Stimulated activated CD8-positive, alpha-beta memory T cell treated with anti-CD3 and anti-CD28 coated beads, Interleukin-7, amount 100 ng/mL, for 24 hours (primary cell): ENCODE measurements at regions not wholly inside any gene's neighbourhood (a gene's known extent, or its start where the extent isn't known, plus 50 kb on each side); places are given as distances from the start of the nearest gene placed in this dataset.

Experiments used
- DNase-seq: peaks from one replicate; pipeline ENCODE4 v3.0.0-alpha.2; 2020; ENCODE audit warnings: low read depth

- no peak for DNase-seq
Observed at GRCh38 chr12:132424811-132425210, 65.1 kb upstream of the FBRSL1 start.

- no peak for DNase-seq
Observed at GRCh38 chr12:132423820-132424645, 65.9 kb upstream of the FBRSL1 start.

DNA sequence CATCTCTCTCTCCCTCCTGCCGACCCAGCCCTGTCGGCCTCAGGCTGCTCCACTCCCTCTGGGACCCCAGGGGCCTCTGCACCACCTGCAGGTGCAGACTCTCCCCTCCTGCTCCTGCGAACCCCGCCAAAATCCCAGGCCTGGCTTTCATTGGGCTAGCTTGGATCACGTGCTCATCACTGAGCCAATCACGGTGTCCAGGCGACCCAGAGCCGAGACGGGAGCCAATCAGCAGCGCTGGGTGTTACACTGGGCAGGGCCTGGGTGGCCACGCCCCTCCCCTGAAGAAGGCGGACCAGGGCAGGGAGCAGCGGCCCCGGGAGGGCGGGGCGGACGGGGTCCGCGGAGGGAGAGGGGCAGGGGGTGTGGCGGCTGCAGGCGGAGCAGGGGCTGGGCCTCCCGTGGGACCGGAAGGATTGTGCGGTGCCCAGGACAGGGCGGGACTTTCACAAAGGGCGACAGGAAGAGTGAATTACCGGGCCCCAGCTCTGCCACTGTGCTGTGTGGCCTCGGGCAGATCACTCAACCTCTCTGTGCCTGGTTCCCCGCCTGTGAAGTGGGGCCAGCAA lies 66.6 kb upstream of the FBRSL1 start:
- no peak for DNase-seq

DNA sequence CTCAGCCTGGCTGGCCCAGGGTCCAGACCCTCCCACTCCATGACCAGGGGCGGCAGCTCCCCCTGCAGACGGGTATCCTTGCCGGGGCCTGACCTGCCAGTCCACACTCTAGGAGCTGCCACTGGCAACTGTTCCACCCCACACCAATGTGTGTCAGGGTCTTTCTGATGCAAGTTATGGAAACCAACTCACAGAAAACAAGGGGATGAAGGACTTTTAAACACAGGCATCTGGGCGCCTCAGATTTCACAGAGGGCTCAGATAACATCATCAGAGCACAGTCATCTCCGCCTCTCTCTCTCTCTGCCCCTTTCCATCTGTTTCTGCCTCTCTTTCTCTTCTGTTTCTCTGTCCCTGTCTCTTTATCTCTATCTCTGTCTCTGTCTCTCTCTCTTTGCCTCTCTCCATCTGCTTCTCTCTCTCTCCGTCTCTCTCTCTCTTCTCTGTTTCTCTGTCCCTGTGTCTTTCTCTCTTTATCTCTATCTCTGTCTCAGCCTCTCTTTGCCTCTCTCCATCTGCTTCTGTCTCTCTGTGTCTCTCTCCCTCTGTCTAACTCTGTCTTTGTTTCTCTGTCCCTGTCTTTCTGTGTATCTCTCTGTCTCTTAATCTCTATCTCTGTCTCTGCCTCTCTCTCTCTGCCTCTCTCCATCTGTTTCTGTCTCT lies 67.4 kb upstream of the FBRSL1 start:
- no peak for DNase-seq

- DNase-seq, result no peak
Observed at GRCh38 chr12:132422040-132422380, 67.9 kb upstream of the FBRSL1 start.

DNA sequence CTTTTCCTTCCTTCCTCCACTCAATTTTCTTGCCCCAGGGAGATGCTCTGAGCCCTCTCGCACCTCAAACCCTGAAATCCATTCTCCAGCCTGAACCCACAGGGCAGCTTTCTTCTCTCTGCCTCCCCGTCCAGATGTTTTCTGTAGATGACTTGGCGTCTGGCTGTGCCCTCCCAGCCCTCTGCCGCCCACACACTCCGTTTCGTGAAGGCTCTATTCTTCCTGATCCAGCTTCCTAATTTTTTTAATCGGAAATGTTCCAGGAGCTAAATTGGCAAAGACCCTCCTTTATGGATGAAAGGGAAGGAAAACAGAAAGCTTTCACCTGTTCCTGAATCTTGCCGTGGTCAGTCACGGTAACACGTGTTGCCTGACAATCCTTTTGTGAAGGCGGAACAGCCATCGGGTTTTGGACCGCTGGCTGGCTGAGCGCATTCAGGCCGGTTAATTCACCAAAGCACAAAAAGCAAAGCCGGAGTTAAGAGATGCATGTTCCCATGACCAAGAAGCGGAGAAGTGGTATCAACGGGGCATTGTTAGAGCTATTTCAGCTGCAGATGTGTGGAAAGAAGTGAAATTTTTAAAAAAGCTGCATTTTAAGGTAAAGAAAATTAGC lies 70.2 kb upstream of the FBRSL1 start:
- no peak for DNase-seq

DNA sequence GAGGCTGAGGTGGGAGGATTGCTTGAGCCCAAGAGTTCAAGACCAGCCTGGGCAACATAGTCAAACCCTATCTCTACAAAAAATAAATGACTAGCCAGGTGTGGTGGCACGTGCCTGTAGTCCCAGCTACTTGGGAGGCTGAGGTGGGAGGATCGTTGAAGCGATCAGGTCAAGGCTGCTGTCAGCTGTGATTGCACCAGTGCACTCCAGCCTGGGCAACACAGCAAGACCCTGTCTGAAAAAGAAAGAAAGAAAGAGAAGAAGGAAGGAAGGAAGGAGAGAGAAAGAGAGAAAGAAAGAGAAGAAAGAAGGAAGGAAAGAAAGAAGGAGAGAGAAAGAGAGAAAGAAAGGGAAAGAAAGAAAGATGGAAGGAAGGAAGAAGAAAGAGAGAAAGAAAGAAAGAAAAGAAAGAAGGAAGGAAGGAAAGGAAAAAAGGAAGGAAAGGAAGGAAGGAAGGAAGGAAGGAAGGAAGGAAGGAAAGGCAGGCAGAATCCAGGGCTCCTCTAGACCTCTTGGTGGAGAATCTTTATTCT lies 71.5 kb upstream of the FBRSL1 start:
- no peak for DNase-seq

GRCh38 chr12:132417741-132418140 lies 72.2 kb upstream of the FBRSL1 start:
- DNase-seq, result no peak

GRCh38 chr12:132416827-132417226 lies 73.1 kb upstream of the FBRSL1 start:
- DNase-seq, result no peak

GRCh38 chr12:132416121-132416673 lies 73.8 kb upstream of the FBRSL1 start:
- no peak for DNase-seq

GRCh38 chr12:132415327-132416120 lies 74.4 kb upstream of the FBRSL1 start:
- DNase-seq, result no peak

DNA sequence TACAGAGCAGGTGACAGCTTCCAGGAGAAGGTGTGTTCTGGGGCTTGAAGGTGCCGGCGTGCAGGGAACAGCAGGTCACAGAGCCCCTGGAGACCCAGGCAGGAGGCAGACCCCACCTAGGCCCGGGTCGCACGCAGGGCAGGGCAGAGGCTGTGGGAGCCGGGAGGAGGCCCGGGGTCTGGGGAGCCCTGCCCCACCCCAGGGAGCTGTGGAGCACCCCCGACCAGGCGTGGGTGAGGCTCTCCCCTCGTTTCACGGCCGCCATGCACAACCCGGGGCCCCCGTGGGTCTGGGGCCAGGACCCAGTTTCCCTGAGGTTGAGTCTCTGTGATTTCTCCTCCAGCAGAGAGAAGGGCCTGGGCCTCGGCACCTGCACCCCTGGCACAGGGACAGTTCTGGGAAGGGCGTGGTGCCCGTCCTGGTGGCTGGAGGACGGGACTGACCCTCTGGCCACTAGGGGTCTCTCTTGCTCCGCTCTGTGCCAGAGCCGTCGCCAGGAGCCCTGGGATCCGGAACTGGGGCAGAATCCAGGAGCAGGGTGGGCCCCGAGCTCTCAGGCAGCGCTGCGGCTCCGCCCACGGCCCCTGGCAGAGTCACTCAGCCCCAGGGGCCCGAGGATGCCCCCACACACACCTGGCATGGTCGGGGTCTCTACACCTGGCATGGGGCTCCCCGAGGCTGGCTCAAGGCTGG lies 75.2 kb upstream of the FBRSL1 start:
- peak; percentile 46 for DNase-seq

- no peak for DNase-seq
Observed at GRCh38 chr12:132413931-132414588, 75.9 kb upstream of the FBRSL1 start.

GRCh38 chr12:132411457-132411856 lies 78.5 kb upstream of the FBRSL1 start:
- DNase-seq, result no peak

DNA sequence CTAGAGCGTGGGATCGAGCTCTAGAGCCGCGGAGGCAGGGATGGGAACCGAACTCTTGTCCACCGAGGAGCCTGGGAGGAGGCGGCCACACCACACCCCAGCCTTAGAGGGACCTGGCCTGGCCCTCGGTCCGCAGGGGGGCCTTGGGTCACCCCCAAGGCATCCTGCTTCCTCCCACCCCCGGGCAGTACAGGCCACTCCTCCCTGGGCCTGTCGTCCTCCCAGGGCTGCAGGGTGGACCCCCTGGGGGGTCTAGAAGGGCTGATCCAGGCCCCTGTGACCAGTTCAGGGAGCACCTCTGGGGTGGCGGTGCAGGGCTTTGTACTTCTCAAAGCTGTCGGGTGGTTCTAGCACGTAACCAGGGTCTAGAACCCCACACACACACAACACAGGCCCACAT lies 79.1 kb upstream of the FBRSL1 start:
- DNase-seq, result no peak

GRCh38 chr12:132410296-132410625 lies 79.7 kb upstream of the FBRSL1 start:
- DNase-seq, result no peak

- no peak for DNase-seq
Observed at GRCh38 chr12:132409495-132410295, 80.3 kb upstream of the FBRSL1 start.

- DNase-seq, result no peak
Observed at GRCh38 chr12:132408626-132409494, 79.5 kb upstream of the GALNT9 start.

DNA sequence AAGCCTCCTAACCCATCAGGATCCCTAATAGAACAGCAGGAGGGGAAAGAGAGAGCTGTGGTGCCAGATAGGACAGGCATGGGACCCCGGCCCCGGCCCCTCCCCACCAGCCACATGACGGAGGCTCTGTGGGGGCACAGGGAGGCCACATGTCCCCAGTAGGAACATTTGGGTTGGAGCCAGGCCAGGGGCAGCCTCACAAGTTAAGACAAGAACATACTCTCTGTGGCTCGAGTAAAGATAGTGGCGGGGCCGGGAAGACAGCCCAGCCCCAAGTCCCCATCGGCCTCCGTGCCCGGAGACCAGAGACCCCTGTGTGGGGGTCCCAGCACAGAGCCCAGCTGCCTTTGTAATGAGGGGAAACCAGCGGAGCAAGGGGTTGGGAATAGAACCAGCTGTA lies 78.6 kb upstream of the GALNT9 start:
- DNase-seq, result no peak
